GM18511 (cell line): ENCODE measurements at regions not wholly inside any gene's neighbourhood (a gene's known extent, or its start where the extent isn't known, plus 50 kb on each side); places are given as distances from the start of the nearest gene placed in this dataset.
"Not testable (repeated sequence)": the region's sequence is repeated elsewhere in the genome, so short reads cannot be mapped to it uniquely, and the experiment has no call there.

Source experiments
- ATAC-seq: cut with Tn5 transposase; IDR thresholded peaks from one replicate; pipeline ENCODE4 v1.9.1; 2021; ENCODE audit warnings: mild to moderate bottlenecking, moderate library complexity; ENCODE audit not compliant: unreplicated experiment

GRCh38 chr6:30832864-30833263, 51.5 kb upstream of the DDR1 start:
- no peak for ATAC-seq

- ATAC-seq = no peak
Observed at GRCh38 chr6:30830438-30830837, 53.9 kb upstream of the DDR1 start.

GRCh38 chr6:30829639-30830255, 54.6 kb upstream of the DDR1 start:
- no peak for ATAC-seq

GRCh38 chr6:30829033-30829432, 55.3 kb upstream of the DDR1 start:
- no peak for ATAC-seq

- ATAC-seq = no peak
Observed at GRCh38 chr6:30828027-30828962, 56.0 kb upstream of the DDR1 start.

DNA sequence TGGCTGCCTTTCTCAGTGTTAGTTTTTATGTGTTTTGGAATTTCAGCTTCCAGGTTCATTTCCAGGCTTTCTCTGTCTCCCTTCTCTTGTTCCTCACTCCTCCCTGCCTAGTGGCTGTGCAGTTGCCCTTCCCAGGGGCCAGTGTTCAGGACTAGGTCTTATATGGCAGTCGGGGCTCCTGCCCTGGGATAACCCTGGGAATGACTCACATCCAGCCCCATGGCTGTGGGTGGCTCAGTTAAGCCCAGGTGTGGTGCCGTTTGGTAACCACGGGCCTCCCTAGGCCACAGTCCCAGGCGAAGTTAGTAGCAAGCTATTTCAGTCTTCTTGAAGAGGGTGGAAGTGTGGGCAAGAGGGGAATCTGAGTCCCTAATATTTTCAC, 57.4 kb upstream of the DDR1 start:
- no peak for ATAC-seq

DNA sequence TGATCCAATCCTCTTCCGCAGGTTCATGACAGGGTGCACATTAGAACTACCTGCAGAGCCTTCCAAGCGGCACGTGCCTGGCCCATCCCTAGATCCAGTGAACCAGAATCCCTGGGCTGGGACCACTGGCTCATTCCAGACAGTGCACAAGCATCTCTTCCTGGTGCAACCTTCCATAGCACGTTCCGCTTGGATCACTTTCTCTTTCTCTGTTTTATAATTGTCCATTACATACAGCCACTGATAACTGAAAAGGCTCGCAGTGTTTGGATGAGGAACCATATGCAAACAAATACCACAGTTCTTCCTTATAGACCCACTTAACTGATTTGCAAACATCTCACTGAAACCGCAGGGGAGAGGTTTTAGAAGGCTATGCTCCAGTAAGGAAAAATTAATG, 59.6 kb upstream of the DDR1 start:
- no peak for ATAC-seq

GRCh38 chr6:30823534-30823865, 60.8 kb upstream of the DDR1 start:
- no peak for ATAC-seq

DNA sequence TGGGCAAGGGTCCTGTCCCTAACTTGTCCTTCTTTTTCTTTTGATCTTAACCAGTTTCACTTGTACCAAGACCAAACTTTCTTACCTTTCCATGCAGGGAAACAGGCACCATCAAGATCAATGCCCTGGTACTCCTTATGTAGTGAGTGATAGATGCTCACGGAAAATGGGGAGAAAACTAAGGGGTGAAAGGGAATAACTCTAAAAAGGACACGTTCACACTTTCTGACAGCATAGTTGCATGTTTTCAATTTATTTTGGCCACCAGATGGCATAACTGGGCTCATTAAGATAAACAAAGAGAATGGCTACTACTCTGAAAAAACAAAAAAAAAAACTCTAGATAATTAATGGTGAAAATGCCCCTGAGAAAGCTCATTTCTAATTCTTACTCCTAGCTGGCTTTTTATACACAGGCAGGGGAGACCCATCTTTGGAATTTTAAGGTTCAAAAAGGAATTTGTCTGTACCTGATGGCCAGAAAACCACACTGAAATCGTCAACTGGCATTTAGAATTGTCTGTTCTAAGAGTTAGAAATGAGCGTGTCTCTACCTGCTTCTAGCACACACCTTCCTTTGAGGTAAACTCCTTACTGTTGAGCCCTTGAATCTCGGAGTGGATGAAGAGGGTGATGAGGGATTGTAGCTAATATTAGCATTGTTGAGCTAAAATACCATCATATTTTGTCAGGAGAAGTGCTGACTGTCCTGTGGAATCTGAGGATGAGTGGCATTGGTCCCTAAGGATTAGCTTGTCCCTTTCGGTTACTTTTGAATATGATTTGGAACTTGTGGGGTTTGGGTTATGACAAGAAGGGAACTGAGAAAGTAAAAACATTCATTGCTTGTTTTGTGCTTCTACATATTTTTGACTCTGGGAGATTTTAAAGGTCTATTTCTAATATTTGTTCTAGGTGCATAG, 62.2 kb upstream of the DDR1 start:
- no peak for ATAC-seq

DNA sequence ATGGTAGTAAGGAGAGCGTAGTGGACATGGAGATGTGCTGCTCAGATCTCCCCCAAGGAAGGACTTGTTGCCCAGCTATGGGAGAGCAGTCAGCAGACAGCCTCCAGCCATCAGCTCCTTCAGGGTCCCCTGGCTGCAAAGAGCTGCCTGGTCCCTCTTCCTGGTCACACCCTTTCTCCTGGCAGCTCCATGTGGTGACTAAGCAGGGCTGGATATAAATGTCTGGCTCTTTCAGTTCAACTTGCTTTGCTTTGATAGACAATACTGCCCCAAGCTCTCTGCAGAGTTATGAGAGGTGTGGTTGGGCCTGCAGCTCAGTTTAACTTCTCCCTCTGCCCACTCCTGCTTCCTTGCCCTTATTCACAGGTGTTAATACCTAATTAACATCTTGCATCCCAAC, 64.1 kb upstream of the DDR1 start:
- ATAC-seq = no peak

- ATAC-seq = no peak
Observed at GRCh38 chr6:30819297-30819917, 64.9 kb upstream of the DDR1 start.

DNA sequence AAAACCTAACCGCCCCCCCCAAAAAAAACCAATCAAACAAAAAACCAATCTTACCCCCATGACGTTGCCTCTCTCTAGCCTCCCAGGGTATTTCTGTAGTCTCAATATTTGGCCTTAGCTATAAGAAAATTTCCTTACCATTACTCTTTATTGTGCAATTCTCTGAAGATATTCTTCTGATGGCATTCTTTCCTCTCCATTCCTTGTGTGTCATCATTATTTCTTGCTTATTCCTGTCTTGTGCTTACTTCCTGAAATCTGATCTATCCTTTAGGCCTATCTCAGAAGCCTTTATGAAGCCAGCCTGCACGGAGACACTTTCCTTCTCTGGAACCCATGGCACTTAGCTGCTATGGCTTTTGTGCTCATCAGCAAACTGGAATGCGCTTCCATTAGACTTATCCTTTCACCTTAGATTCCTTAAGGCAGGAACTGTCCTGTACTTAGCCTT, 65.9 kb upstream of the DDR1 start:
- ATAC-seq = no peak

DNA sequence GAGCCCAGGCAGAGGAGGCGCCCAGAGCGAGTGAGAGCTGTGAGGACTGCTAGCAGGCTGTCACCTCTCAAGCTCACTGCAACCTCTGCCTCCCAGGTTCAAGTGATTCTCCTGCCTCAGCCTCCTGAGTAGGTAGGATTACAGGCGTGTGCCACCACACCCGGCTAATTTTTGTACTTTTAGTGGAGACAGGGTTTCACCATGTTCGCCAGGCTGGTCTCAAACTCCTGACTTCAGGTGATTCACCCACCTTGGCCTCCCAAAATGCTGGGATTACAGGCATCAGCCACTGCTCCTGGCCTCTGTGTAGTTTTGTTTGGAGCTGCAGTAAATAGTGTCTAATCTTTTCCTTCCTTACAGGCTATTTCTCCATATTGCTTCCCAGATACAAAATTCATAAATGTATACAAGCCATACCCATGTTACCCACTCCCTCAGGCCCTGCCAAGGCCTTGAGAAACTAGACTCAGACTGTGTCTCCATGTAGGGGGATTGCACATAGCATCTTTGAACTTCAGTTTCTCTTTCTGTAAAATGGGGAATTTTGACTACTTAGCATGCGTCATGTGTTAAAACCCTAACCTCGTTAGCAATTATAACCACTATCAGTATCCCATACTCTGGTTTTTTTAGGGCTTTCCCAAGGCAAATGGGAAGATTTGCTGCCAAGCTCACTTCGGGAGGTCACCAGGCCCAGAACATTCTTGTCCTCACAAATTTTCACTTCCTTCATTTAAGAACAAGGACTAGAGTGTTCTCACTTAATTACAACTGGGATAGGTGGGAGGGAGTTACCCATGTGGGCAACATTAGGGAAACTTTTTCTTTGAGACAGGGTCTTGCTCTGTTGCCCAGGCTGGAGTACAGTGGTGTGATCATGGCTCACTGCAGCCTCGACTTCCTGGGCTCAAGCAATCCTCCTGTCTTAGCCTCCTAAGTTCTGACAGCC, 67.3 kb upstream of the DDR1 start:
- ATAC-seq = no peak

DNA sequence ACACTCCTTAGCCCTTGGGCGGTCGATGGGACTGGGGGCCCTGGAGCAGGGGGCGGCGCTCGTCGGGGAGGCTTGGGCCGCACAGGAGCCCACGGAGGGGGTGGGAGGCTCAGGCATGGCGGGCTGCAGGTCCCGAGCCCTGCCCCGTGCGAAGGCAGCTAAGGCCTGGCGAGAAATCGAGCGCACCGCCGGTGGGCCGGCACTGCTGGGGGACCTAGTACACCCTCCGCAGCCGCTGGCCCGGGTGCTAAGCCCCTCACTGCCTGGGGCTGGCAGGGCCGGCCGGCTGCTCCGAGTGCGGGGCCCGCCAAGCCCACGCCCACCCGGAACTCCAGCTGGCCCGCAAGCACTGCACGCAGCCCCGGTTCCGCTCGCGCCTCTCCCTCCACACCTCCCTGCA, 68.0 kb upstream of the DDR1 start:
- ATAC-seq = not testable (repeated sequence)

- not testable (repeated sequence) for ATAC-seq
Observed at GRCh38 chr6:30815041-30815742, 69.1 kb upstream of the DDR1 start.

DNA sequence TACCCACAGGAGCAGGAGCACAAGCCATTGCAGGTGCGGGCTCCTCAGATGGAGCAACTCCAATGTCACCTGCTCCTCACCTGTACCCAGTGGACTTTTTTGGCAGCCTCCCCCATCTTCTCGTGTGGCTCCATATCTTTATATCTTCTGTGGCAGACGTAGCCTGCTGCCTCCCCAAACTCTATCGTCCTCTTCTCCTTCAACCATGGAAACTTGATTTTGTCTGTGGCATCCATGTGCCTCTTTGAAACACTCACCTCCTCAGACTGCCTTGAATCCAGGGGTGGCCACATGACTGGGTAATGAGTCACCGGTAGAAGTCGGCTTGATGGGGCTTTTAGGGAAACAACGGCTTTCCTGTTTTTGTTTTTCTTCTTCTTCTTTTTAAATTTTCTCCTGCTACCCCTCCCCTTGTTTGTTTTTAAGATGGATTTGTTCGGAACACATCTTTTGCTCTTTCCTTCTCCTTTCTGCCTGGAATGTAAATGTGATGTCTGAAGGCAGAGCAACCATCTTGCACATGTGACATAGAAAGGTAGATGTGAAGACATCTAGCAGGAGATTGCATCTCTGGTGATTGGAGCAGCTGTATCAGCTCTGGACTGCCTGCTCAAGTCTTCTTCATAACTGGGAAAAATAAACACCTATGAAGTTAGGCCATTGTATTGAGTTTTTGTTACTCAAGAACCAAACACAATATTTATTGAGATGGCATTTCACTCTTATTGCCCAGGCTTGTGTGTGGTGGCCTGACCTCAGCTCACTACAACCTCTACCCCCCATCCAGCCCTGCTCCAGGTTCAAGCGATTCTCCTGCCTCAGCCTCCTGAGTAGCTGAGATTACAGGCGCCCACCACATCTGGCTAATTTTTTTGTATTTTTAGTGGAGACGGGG, 69.9 kb upstream of the DDR1 start:
- no peak for ATAC-seq

DNA sequence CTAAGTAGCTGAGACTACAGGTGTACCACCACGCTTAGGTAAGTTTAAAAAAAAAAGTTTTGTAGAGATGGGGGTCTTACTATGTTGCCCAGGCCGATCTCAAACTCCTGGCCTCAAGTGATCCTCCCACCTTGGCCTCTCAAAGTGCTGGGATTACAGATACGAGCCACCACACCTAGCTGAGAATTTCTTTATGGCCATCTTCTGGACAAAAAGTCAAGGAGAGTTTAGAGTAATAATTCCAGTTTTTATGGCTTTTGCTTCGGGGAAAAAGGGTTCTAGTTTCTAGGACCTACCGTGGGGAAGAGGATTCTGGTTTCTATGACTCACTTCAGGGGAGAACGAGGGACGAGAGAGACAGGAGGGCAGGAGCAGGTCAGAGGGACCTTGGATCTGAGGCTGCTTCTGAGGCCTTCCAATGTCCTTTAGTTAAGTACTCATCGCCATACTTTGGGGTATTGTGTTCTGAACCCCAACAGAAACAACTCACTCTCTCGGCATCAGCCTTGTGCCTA, 69.3 kb upstream of the IER3 start:
- no peak for ATAC-seq

GRCh38 chr6:30810813-30811339, 66.5 kb upstream of the IER3 start:
- ATAC-seq = peak; percentile 91
